ENCODE measurements at regions not wholly inside any gene's neighbourhood (a gene's known extent, or its start where the extent isn't known, plus 50 kb on each side); places are given as distances from the start of the nearest gene placed in this dataset.

DNA sequence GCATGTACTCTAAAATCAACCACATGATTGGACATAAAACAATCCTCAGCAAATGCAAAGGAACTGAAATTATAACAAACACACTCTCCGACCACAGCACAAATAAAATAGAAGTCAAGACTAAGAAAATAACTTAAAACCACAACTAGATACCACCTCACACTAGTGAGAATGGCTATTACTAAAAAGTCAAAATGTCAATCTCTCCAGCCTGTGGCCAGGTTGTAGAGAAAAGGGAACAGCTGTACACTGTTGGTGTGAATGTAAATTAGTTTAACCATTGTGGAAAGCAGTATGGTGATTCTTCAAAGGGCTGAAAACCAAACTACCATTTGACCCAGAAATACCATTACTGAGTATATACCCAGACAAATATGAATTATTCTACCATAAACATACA is 1025.7 kb upstream of the TENM4 start:
- Histone ChIP-seq H3K9me3 (ENCODE audit: control insufficient read depth, insufficient read depth, low read length) (no peaks in the 10 kb centered on the region; the same call in 1 of the 2 replicates), H3K4me3 (ENCODE audit: low read depth, low read length) (no peak overlapping the region), H3K27me3 (ENCODE audit: control insufficient read depth, insufficient read depth, low read length) (no peaks in the 10 kb centered on the region), H3K27ac (ENCODE audit: low read depth, low read length) (no peak overlapping the region)
- TF ChIP-seq, protein P1, sequence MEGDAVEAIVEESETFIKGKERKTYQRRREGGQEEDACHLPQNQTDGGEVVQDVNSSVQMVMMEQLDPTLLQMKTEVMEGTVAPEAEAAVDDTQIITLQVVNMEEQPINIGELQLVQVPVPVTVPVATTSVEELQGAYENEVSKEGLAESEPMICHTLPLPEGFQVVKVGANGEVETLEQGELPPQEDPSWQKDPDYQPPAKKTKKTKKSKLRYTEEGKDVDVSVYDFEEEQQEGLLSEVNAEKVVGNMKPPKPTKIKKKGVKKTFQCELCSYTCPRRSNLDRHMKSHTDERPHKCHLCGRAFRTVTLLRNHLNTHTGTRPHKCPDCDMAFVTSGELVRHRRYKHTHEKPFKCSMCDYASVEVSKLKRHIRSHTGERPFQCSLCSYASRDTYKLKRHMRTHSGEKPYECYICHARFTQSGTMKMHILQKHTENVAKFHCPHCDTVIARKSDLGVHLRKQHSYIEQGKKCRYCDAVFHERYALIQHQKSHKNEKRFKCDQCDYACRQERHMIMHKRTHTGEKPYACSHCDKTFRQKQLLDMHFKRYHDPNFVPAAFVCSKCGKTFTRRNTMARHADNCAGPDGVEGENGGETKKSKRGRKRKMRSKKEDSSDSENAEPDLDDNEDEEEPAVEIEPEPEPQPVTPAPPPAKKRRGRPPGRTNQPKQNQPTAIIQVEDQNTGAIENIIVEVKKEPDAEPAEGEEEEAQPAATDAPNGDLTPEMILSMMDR (IDR thresholded peaks at IDR 0.05; ENCODE audit: low read depth, low read length), result no peak
- ChIA-PET POLR2A (no interaction called here), CTCF (no interaction called here)
- no peak for DNase-seq (ENCODE audit: low read depth, low spot score)

DNA sequence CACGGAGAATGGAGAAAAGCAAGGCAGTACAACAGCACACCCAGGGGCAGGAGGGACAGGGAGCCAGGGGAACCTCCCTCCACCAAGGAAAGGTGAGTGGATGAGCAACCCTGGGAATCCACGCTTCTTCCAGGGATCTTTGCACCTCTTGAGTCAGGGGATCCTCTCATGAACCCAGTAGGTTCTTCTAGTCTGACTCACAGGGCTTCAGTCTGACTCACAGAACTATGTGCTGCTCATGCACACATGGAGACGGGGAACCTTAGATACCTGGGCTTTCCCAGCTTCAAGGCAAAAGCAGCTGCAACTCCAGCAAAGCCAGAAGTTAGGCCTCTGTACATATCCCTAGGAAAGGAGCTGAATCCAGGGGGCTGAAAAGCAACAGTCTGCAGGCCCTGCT is 1021.4 kb upstream of the TENM4 start:
- TF ChIP-seq, protein P1 (IDR thresholded peaks at IDR 0.05; ENCODE audit: low read depth, low read length), result no peak
- Histone ChIP-seq H3K4me3 (ENCODE audit: low read depth, low read length) (no peak overlapping the region), H3K9me3 (ENCODE audit: control insufficient read depth, insufficient read depth, low read length) (no peaks in the 10 kb centered on the region; the same call in 1 of the 2 replicates), H3K27ac (ENCODE audit: low read depth, low read length) (no peak overlapping the region), H3K27me3 (ENCODE audit: control insufficient read depth, insufficient read depth, low read length) (no peaks in the 10 kb centered on the region)
- DNase-seq (ENCODE audit: low read depth, low spot score), result no peak
- ChIA-PET POLR2A (no interaction called here), CTCF (no interaction called here)

- no peak overlapping the region for H3K27ac ChIP-seq (ENCODE audit: low read depth, low read length)
- no peaks in the 10 kb centered on the region for H3K27me3 ChIP-seq (ENCODE audit: control insufficient read depth, insufficient read depth, low read length)
- DNase-seq (ENCODE audit: low read depth, low spot score), result no peak
- TF ChIP-seq, protein P1 (IDR thresholded peaks at IDR 0.05; ENCODE audit: low read depth, low read length), result no peak
- POLR2A ChIA-PET, result no interaction called here
- H3K9me3 ChIP-seq (ENCODE audit: control insufficient read depth, insufficient read depth, low read length), result no peaks in the 10 kb centered on the region; the same call in 1 of the 2 replicates
- no peak overlapping the region for H3K4me3 ChIP-seq (ENCODE audit: low read depth, low read length)
- CTCF ChIA-PET, result no interaction called here
Measured at GRCh38 chr11:80458376-80458775, 1017.5 kb upstream of the TENM4 start.

DNA sequence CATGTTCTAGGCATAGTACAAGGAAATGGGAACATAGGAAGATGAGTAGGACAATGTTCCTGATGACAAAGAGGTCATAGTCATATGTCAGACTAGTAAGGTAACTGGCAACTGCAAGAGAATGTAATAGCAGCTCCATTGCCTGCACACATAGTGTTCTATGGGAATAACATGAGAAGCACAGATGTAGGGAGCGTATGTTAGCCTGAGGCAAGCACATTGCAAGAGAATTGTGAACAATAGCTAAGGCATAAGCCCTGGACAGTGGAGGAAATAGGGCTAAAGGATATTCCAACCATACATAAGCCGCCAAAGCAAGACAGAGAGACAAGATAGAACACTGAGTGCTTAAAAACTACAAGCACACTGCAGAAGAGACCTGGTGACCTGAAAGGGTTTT is 1017.0 kb upstream of the TENM4 start:
- Histone ChIP-seq H3K27ac (ENCODE audit: low read depth, low read length) (no peak overlapping the region), H3K9me3 (ENCODE audit: control insufficient read depth, insufficient read depth, low read length) (no peaks in the 10 kb centered on the region; the same call in 1 of the 2 replicates), H3K27me3 (ENCODE audit: control insufficient read depth, insufficient read depth, low read length) (no peaks in the 10 kb centered on the region), H3K4me3 (ENCODE audit: low read depth, low read length) (no peak overlapping the region)
- POLR2A ChIA-PET, result no interaction called here
- CTCF ChIA-PET, result no interaction called here
- no peak for DNase-seq (ENCODE audit: low read depth, low spot score)
- TF ChIP-seq, protein P1 (IDR thresholded peaks at IDR 0.05; ENCODE audit: low read depth, low read length), result no peak

DNA sequence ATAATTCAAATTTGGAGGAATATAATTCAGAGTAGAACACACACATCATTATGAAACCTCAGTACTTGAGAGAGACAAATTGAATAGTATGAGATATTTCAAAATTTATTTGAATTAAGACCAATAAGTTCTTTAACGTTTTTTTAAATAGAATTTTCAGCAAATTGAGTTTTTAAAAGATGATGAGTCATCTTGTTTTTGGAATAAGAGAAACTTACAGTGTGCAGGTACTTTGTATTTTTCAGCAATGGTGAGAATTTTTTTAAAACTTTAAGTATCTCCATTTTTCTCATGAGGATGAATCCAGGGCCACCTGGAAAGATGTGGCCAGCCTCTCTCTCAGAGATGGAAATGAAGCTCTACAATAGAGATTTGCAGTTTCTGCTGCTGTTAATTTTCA is 1015.0 kb upstream of the TENM4 start:
- Histone ChIP-seq H3K27ac (ENCODE audit: low read depth, low read length) (no peak overlapping the region), H3K27me3 (ENCODE audit: control insufficient read depth, insufficient read depth, low read length) (no peaks in the 10 kb centered on the region), H3K4me3 (ENCODE audit: low read depth, low read length) (no peak overlapping the region), H3K9me3 (ENCODE audit: control insufficient read depth, insufficient read depth, low read length) (no peaks in the 10 kb centered on the region)
- CTCF ChIA-PET, result no interaction called here
- POLR2A ChIA-PET, result no interaction called here
- TF ChIP-seq, protein P1 (IDR thresholded peaks at IDR 0.05; ENCODE audit: low read depth, low read length), result no peak
- no peak for DNase-seq (ENCODE audit: low read depth, low spot score)
